ENCODE measurements at regions not wholly inside any gene's neighbourhood (a gene's known extent, or its start where the extent isn't known, plus 50 kb on each side); places are given as distances from the start of the nearest gene placed in this dataset.

- no peak for DNase-seq
Observed at GRCh38 chr12:127504874-127505273, 762.1 kb upstream of the TMEM132C start.

GRCh38 chr12:127507341-127507740, 759.6 kb upstream of the TMEM132C start:
- DNase-seq: peak in 1 of 14 donors; percentile 17

GRCh38 chr12:127509066-127509778, 757.7 kb upstream of the TMEM132C start:
- DNase-seq: no peak

GRCh38 chr12:127515941-127516340, 751.0 kb upstream of the TMEM132C start:
- DNase-seq: no peak

GRCh38 chr12:127516467-127516866, 750.5 kb upstream of the TMEM132C start:
- no peak for DNase-seq

- DNase-seq: no peak
Observed at GRCh38 chr12:127519779-127520178, 747.2 kb upstream of the TMEM132C start.

- DNase-seq: no peak
Observed at GRCh38 chr12:127526925-127527324, 740.0 kb upstream of the TMEM132C start.

- peak in 1 of 14 donors; percentile 1 for DNase-seq
Observed at GRCh38 chr12:127528551-127528950, 738.4 kb upstream of the TMEM132C start.

GRCh38 chr12:127531542-127531941, 735.4 kb upstream of the TMEM132C start:
- no peak for DNase-seq

- DNase-seq: no peak
Observed at GRCh38 chr12:127533353-127533752, 733.6 kb upstream of the TMEM132C start.

GRCh38 chr12:127536833-127537428, 730.0 kb upstream of the TMEM132C start:
- DNase-seq: no peak

GRCh38 chr12:127538316-127538715, 728.7 kb upstream of the TMEM132C start:
- no peak for DNase-seq

GRCh38 chr12:127539226-127539858, 727.6 kb upstream of the TMEM132C start:
- no peak for DNase-seq

- DNase-seq: no peak
Observed at GRCh38 chr12:127542391-127542790, 724.6 kb upstream of the TMEM132C start.

GRCh38 chr12:127542931-127543330, 724.0 kb upstream of the TMEM132C start:
- no peak for DNase-seq

GRCh38 chr12:127546721-127547505, 720.1 kb upstream of the TMEM132C start:
- DNase-seq: no peak

GRCh38 chr12:127548123-127548553, 718.8 kb upstream of the TMEM132C start:
- DNase-seq: peak in 1 of 14 donors; percentile 19

GRCh38 chr12:127550271-127550670, 716.7 kb upstream of the TMEM132C start:
- DNase-seq: no peak

- DNase-seq: no peak
Observed at GRCh38 chr12:127552838-127553237, 714.1 kb upstream of the TMEM132C start.

GRCh38 chr12:127555071-127555470, 711.9 kb upstream of the TMEM132C start:
- DNase-seq: no peak

GRCh38 chr12:127556231-127556886, 710.6 kb upstream of the TMEM132C start:
- no peak for DNase-seq

GRCh38 chr12:127558361-127558760, 708.6 kb upstream of the TMEM132C start:
- DNase-seq: no peak

All from C1 segment of cervical spinal cord (tissue), 14 donors.